HG03108 (cell line): ENCODE measurements at regions not wholly inside any gene's neighbourhood (a gene's known extent, or its start where the extent isn't known, plus 50 kb on each side); places are given as distances from the start of the nearest gene placed in this dataset.

Source experiments
- ATAC-seq: cut with Tn5 transposase; IDR thresholded peaks from one replicate; pipeline ENCODE4 v1.9.1; 2021; ENCODE audit warnings: moderate library complexity; ENCODE audit not compliant: unreplicated experiment

GRCh38 chr7:45987521-45988290 is 66.6 kb upstream of the IGFBP3 start:
- no peak for ATAC-seq

- ATAC-seq, result no peak
Measured at GRCh38 chr7:45986355-45987298, 65.6 kb upstream of the IGFBP3 start.

- ATAC-seq, result no peak
Measured at GRCh38 chr7:45985902-45986301, 64.8 kb upstream of the IGFBP3 start.

- ATAC-seq, result no peak
Measured at GRCh38 chr7:45984386-45985295, 63.6 kb upstream of the IGFBP3 start.

GRCh38 chr7:45983720-45984255 is 62.7 kb upstream of the IGFBP3 start:
- ATAC-seq, result no peak

- ATAC-seq, result no peak
Measured at GRCh38 chr7:45982907-45983719, 62.0 kb upstream of the IGFBP3 start.

- ATAC-seq, result no peak
Measured at GRCh38 chr7:45982132-45982531, 61.1 kb upstream of the IGFBP3 start.

- ATAC-seq, result no peak
Measured at GRCh38 chr7:45980973-45981372, 59.9 kb upstream of the IGFBP3 start.

GRCh38 chr7:45980181-45980905 is 59.3 kb upstream of the IGFBP3 start:
- no peak for ATAC-seq

- no peak for ATAC-seq
Measured at GRCh38 chr7:45979275-45980180, 58.5 kb upstream of the IGFBP3 start.

GRCh38 chr7:45978731-45979211 is 57.7 kb upstream of the IGFBP3 start:
- no peak for ATAC-seq

GRCh38 chr7:45978010-45978681 is 57.1 kb upstream of the IGFBP3 start:
- no peak for ATAC-seq

GRCh38 chr7:45977256-45977780 is 56.2 kb upstream of the IGFBP3 start:
- no peak for ATAC-seq

GRCh38 chr7:45976485-45976856 is 55.4 kb upstream of the IGFBP3 start:
- ATAC-seq, result no peak

- no peak for ATAC-seq
Measured at GRCh38 chr7:45975847-45976484, 54.9 kb upstream of the IGFBP3 start.

- ATAC-seq, result no peak
Measured at GRCh38 chr7:45975367-45975766, 54.3 kb upstream of the IGFBP3 start.
